NOMO-1 (cell line): ENCODE measurements at regions not wholly inside any gene's neighbourhood (a gene's known extent, or its start where the extent isn't known, plus 50 kb on each side); places are given as distances from the start of the nearest gene placed in this dataset.

ENCODE experiments used
- DNase-seq, 2 experiments: peaks; one replicate each; lab custom pipeline; 2025; ENCODE audit not compliant: unreplicated experiment in 2 of 2; lab: John Stamatoyannopoulos, UW

DNA sequence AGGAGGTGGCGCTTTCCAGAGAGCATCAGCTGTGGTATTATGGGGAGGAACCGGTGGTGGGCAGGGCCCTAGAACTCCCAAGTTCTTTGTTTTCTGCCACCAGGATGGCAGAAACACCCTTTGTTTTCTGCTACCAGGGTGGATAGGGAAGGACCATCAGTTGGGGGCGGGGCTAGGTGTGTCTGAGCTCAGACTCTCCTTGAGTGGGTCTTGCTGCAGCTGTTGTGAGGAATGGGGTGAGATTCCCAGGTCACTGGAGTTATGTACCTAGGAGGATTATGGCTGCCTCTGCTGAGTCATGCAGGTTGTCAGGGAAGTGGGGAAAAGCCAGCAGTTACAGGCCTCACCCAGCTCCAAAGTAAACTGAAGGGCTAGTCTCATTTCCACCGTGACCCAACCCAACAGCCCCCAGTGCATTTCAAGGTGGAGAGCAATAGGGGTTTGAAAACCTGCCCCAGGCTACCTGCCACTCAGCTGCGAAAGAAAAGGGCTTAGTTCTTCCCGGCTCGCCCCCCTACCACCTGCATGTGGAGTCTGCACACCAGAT is 167.8 kb upstream of the FAM241A start:
- DNase-seq: no peak

DNA sequence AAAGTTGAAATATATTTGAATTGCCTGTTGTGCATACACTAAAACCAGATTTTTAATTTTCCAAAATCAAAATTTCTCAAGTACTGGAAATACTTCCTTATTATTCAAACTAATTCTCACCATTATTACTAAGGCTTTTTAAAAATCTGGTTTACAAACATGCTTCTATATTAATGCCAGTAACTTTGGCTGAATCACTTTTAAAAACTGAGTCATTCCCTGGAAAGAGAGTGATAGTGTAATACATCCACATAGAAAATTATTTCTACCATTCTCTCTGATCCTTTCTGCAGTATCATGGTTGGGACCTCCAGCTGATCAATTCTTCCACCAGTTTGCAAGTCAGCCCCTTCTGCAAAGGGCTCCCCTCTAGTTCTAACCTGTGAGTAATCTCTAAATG is 165.3 kb upstream of the FAM241A start:
- DNase-seq: no peak

DNA sequence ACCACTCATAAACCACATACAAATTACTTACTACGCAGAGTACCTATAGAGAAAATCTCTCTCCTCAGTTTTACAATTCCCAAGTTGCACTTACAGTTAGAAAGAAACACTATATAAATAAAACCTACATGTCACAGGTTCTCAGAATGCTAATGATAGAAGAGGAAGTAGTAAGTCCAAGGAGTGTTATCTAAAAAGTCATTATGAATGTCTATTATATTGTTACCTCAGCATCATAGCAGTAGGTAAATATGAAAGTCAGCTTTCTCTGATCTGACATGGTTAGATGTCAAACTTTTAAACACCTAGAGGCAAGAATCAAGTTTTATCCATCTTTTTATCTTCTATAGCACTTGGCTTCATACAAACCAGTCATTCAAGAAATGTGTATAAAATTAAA is 163.2 kb upstream of the FAM241A start:
- DNase-seq: no peak

DNA sequence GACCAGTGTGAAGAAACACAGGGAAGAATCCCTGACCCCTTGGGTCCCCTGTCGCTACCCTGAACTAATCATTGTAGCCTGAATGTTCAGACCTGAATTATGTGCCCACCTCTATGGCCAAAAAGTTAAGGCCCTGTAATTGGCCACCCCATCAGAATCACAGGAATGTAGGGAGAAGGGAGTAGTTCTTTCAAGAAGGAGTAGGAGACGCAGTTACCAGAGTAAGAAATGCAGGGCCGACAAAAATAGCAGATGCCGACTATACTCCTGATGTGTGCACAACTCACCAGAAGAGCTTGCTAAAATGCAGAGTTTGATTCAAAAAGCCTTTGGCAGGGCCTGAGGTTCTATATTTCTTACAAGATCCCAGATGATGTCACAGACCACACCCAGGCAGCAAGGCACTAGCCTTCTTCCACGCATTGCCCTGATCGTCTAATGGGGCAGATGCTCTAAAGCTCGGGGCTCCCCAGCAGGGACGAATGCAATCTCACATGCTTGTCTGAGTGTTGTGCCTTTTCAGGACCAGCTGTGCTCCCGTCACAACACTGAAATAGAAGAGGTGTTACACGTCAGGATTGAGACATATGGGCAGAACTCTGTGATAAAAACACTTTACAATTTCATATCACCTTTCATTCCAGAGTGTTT is 161.0 kb upstream of the FAM241A start:
- DNase-seq: no peak

DNA sequence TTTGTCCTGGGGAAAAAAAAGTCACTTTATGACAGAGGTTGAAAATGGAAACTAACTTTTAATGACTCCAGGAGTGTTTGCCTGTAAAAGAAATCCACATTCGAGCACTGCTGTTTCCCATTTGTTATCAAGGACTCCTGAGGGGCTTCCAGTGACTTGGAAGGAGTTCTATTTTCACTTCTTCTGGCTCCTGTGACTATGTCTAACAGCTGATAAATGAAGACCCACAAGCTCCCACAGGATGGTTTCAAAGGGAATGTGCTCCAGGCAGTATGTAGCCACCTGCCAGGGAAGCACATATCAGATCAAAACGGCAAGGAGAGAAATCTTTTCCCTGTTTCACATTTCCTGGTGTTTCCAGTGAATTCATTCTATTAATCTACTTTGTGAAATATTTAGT is 159.8 kb upstream of the FAM241A start:
- no peak for DNase-seq

DNA sequence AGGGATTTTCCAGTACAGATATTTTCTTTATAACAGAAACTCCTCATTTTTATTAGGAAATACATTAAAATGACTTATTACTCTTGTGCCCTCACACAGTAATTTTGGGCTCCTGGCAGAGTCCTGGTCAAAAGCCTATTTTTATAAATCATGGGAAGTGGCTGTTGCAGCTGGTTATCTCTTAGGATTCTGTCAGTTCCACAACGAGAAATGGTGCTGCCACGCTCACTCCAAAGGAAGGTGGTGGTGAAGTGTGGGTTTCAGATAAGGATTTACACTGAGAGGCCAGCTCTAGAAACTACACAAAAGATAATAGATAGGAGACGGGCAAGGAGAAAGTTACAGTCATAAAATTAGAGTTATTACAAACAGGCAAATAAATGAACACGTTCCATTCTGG is 159.2 kb upstream of the FAM241A start:
- DNase-seq: no peak

DNA sequence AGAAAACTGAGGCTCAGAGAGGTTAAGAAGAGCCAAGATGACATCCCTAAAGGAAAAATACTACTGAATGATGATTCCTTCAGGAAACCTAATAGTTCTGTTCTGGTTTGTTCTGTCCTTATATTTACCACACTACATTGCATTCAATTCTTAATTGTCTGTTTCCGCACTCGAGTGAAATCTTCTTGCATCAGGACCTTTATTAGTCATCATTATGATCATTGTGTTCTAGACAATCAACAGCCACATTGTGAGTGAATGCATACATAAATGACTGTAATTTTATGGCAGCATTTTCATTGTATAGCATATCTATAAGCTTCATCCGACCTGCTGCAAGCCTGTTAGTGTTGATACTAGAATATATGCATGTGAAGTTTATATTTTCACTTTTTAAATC is 156.7 kb upstream of the FAM241A start:
- no peak for DNase-seq

DNA sequence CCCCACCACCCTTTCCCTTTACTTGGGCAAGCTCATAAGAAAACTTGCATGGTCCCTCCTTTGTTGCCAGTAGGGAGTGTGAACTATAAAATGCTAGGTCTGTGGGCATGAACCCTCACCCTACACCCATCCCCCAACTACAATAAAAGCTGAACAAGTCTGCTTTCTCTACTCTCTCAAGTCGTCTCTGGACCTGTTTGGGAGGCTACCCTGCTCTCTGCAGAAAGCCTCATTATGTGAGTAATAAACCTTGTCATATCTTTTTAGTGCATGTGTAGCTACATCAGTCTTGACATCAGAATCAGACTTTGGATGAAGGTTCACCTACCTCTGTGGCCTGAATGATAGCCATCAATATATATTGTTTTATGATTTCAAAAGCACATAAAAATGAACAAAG is 155.4 kb upstream of the FAM241A start:
- no peak for DNase-seq

DNA sequence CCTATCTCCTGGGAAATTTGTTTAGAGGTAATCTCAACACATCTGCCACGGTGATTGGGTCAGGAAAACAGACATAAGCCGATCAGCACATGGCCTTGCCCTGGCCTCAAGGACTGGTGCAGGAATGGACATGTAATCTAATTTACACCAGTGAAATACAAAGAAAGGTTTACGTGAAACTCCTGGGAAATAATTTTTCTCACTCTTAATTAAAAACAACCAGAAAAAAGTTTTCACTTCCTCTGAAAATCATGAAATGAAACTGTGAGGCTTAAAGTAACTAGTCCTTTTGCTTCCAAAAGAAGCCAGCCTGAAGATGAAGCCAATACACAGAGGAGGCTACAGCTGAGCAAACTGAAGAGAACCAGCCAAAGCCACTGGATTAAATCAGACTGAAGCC is 154.1 kb upstream of the FAM241A start:
- peak; percentile 12 to 56 for DNase-seq

DNA sequence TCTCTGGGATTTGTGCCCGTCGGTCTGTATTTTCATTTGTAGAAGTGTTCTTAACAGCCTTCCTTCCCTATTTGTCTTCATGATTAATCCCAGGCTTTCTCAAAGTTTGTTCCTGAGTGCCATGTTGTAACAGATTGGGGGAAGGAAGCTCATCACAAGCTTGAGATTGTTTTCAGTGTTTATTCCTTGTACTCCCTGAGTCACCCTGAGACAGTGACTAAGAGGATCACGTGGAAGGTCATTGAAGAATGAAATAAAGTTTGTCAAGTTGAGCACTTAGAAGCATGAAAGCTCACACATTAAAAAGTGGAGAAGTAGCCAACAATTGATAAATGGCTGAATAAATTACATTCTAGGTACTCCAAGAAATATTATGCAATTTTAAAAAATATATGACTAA is 153.5 kb upstream of the FAM241A start:
- peak; percentile 0 to 74 for DNase-seq

DNA sequence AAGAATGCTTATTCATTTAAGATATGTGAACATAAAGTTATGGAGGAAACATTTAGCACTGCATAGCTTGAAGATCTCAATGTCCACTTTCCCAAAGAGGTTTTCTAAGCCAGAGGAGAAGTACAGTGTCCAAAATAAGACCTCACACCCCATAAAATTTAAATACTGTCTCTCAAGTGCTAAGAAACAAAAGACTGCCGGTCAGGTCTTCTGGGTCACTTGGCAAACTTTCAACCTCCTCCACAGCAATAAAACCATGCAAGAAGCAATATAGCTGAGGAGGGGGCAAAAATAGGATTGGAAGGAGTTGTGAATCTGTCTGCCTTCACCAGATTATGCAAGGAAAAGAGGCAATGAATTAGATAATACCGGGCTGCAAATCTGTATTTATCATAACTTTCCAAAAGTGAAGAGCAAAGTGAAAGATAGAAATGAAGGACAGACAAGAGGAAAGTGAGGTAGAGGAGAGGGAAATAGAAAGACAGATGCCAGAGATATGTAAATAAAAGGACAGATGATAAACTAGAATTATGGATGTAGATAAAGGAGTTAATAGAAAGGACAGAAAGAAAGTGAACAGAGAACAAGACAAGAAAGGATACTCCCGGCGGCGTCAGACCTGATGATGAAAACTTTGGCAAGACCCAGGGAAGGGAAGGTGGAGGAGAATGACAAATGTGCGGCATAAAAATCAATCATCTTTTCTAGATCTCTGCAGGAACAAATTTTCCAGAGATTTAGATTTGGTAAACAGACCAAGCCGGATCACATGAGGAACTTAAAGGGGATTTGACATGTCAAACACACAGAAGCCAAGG is 152.7 kb upstream of the FAM241A start:
- no peak for DNase-seq

DNA sequence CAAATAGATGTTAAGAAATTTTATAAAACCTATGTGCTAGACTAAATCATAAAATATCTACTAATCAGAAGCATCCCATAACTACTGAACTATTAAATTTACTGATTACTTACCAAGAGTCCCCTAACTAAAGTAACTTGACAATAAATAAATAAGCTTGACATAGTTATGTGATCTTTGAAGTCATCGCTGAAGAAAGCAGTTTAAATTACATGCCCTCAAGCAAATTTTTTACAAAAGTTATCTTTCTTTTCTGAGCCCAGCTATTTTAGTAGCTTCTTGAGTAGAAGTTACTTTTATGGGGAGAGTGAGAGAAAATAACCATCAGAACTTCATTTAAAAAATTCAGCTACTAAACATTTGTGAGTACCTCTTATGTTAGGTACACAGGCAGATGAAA is 150.9 kb upstream of the FAM241A start:
- DNase-seq: no peak

DNA sequence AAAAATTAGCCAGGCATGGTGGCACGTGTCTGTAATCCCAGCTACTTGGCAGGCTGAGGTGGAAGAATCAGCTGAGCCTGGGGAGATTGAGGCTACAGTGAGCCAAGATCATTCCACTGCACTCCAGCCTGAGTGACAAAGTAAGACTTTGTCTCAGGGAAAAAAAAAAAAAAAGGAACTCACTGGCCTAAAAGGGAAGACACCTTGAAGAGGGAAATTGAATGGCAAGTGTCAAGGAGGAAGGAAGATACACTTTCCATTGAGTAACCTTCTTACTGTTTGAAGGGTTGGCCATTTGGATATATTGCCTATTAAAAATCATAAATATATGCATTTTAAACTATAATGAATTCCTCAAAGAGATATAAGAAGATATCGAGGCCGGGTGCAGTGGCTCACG is 147.5 kb upstream of the FAM241A start:
- DNase-seq: peak; percentile 0 to 11

DNA sequence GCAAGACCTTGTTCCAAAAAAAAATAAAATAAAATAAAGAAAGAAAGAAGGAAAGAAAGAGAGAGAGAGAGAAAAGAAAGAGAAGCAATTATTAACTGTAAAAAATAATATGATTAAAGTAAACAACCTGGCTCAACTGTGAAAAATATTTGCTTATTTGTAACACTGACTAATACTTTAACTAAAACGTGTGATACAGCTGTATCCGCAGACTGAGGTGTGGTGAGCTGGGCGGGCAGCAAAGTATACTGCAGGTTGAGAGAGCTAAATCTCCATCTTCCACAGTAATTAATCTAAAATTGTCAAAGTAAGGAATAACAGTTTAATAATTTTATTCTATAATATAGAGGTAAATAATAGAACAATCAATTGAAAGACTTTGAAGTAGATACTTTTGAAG is 145.5 kb upstream of the FAM241A start:
- DNase-seq: no peak

DNA sequence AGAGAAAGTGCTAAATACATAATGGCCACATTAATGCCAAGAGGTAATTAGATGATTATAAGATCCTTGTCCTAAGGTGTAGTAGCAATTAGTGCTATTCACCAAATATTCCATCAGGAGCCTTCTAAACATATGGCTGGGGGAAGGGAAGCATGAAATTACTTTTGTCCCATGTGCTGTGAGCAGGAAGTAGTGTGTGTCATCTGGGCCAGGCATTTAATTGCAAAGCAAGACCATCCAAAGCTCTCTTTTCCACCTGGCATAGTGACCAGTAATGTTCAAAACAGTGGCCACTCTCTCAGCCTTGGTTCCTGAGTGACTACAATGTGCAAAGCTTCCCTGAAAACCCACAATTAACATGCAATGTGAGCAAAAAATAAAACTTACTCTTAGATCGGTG is 144.2 kb upstream of the FAM241A start:
- DNase-seq: no peak

DNA sequence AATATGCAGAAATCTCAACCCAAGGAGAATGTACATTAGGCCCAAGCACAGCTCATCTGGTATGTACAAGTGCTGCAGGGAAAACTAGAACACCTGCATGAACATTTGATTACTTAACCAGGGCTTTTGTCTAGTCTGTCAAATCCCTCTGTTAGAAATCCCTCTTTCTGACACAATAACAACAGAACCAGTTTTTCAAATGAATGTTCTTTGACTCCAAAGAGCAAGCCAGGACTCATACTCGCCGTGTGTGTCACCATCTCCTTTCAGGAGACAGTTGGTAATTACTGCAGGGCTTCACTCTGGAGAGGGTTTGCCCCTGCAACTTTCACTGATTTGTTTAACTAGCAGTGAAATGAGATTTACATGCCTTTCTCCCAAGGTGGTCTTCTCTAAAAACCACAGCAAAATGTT is 143.0 kb upstream of the FAM241A start:
- no peak for DNase-seq

DNA sequence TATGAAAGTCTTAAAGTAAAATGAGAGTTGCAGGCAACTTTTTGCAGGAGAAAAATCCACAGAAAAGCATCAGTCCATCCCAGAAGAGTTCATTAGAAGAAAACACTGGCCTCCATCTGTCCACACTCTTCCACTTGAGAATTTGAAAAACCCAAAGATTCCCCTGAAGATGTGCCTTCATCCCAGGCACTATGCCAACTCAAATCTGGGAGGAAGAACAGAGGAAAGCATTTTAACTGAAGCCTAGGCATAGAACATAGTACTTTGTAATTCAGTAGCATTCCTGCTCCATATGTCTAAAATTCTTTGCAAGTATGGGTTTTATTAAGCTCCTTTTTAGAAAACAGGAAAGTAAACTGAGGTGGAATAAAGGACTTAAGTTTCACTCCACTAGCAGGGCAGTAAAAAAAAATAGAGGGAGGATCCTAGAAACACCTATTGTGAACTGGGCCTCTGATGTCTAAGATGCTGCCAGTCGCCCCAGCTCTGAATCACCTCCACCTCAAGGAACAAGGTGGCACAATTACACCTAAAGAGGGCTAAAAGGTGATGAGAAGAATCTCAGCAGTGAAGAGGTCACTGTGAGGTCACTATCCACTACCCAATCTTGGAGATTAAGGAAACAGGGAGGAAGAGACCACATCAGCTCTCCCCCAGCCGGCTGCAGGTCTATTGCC is 141.9 kb upstream of the FAM241A start:
- DNase-seq: no peak

DNA sequence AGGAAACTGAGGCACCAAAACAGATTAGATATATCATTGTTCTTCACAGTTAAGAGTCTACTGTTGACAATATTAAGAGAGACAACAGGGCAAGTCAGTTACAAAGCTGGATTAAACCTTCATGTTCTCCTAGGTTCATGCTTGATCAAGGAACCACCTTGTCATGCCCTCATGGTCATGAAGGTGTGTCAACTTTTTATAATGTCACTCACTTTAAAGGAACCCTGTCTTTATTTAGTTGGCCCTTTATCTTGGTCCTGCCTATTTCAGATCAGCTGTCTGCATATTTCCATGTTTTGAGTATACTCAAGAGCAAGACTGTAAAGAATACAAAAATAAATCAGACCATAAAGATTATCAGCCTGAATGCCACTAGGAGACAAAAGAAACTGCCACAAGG is 140.2 kb upstream of the FAM241A start:
- DNase-seq: no peak

DNA sequence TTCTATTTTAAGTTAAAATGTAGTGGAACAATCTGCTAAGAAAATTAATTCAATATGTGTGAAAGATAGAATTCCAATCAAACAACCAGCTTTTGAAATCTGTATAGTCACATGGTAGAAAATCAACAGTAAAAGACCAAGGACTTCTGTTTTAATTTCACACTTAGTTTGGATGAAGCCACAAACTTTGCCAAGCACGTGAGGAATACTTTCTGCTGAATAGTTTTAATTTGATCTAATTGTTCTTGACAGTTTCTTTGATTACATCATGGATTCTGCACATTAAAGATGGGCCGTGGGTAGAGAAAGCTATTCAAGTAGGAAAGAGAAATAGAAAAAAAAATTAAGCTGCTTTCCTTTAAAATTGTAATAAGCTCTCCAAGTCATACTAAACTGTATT is 137.9 kb upstream of the FAM241A start:
- no peak for DNase-seq

DNA sequence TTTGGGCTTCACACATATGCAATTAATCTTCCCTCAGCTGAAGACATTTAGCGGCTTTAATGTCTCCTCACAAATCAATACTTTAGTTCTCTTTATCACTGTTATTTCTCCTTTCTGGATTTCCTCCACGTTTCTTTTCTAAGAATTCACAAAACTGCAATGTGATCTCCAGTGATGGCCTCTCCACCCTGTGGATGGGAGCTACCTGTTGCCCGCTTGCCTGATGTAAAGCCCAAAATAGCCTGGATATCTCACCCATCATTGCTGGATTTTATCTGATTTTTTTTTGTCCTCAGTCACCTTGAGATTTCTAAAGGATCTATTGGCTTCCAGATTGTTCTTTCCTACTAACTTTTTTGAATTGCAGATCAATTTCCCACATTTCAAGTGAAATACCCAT is 129.3 kb upstream of the FAM241A start:
- no peak for DNase-seq

DNA sequence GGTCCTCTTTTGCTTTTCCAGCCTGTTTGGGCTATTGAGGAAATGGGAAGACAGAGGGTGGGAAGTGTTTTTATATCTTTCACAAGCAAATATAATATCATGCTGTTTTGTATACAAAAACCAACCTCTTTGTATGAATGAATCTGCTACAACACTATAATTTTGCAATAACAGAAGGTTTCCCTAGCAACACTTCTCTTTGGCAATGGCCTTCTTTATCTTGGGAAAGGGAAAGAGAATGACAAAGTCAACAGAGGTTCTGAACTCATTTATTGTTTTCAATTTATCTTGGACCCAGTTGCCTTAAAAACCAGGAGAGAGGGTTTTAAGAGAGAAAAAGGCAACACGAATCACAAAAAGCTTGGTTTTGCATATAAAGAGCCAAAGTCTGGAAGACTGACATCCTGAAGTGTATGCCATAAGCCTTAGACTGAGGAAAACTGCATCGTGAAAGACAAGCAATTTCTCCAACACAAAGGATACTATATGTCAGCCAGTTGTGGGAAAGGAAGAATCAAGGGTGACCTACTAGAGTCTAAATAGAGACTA is 121.8 kb upstream of the FAM241A start:
- DNase-seq: no peak
